Mucosa of descending colon (tissue), 3 donors: ENCODE measurements at regions not wholly inside any gene's neighbourhood (a gene's known extent, or its start where the extent isn't known, plus 50 kb on each side); places are given as distances from the start of the nearest gene placed in this dataset.

Experiments
- ATAC-seq: fragments of 200-7000 bp; cut with Tn5 transposase; one replicate; pipeline ENCODE4 v1.9.1; 2020; ENCODE audit warnings: mild to moderate bottlenecking, moderate library complexity
- DNase-seq, 3 donors: peaks; one replicate each; pipeline ENCODE4 v3.0.0-alpha.2; 2020
- H3K36me3 ChIP-seq: fragments of 200-600 bp; one replicate; pipeline ENCODE4 v1.8.0; 2021; ENCODE audit warnings: low read depth, mild to moderate bottlenecking
- H3K4me1 ChIP-seq: fragments of 200-600 bp; one replicate; pipeline ENCODE4 v1.8.0; 2021; ENCODE audit warnings: low read depth, mild to moderate bottlenecking
- H3K4me3 ChIP-seq: fragments of 200-600 bp; one replicate; pipeline ENCODE4 v1.8.0; 2021; ENCODE audit warnings: mild to moderate bottlenecking
- H3K9me3 ChIP-seq: fragments of 200-600 bp; one replicate; pipeline ENCODE4 v1.8.0; 2021; ENCODE audit warnings: mild to moderate bottlenecking
- CTCF ChIP-seq: fragments of 200-600 bp; IDR thresholded peaks from one replicate; pipeline ENCODE4 v1.8.0; 2022; ENCODE audit warnings: antibody characterized with exemption, mild to moderate bottlenecking
- intact Hi-C, 2 donors: fragments of 100-400 bp; cut with DNase I in 1 of 2; cut with micrococcal nuclease in 1 of 2; formaldehyde crosslinking; loops; one replicate each; pipeline versions ENCODE4 v1.11.0 to v1.11.1; 2022; cut with DNase I, micrococcal nuclease
- donor health status: DM: no; HTN: no; CAD: no; lungs with moderate emphysema.
- donor health status: DM: no; HTN: no; CAD: no.
- donor health status: DM: no; HTN: yes; CAD: no.

GRCh38 chr4:66300336-66300934 lies 630.1 kb upstream of the EPHA5 start:
- intact Hi-C loops: no loop called here
- DNase-seq: no peak
- Histone ChIP-seq H3K9me3 (peaks cover 4% of the 10 kb centered on the region), H3K36me3 (no peaks in the 10 kb centered on the region), H3K4me1 (no peaks in the 10 kb centered on the region), H3K4me3 (no peak overlapping the region)
- ATAC-seq: no peak
- TF ChIP-seq CTCF: no peak

- Histone ChIP-seq H3K9me3 (peaks cover 4% of the 10 kb centered on the region), H3K4me1 (no peaks in the 10 kb centered on the region), H3K36me3 (no peaks in the 10 kb centered on the region), H3K4me3 (no peak overlapping the region)
- no peak for DNase-seq
- ATAC-seq: no peak
- intact Hi-C loops: no loop called here
- TF ChIP-seq CTCF: no peak
Observed at GRCh38 chr4:66298569-66298968, 628.3 kb upstream of the EPHA5 start.

GRCh38 chr4:66297703-66298102 lies 627.4 kb upstream of the EPHA5 start:
- no peak overlapping the region for H3K4me3 ChIP-seq
- peaks cover 6% of the 10 kb centered on the region for H3K9me3 ChIP-seq
- no peak for TF ChIP-seq CTCF
- DNase-seq (no peak), ATAC-seq (no peak)
- intact Hi-C loops: no loop called here
- H3K4me1 ChIP-seq: no peaks in the 10 kb centered on the region
- no peaks in the 10 kb centered on the region for H3K36me3 ChIP-seq

GRCh38 chr4:66294638-66295037 lies 624.3 kb upstream of the EPHA5 start:
- no peak for TF ChIP-seq CTCF
- DNase-seq: no peak
- no peak overlapping the region for H3K4me3 ChIP-seq
- ATAC-seq: no peak
- H3K36me3 ChIP-seq: no peaks in the 10 kb centered on the region
- peaks cover 7% of the 10 kb centered on the region for H3K9me3 ChIP-seq
- H3K4me1 ChIP-seq: no peaks in the 10 kb centered on the region
- intact Hi-C loops: no loop called here

GRCh38 chr4:66284991-66285451 lies 614.7 kb upstream of the EPHA5 start:
- ATAC-seq: no peak
- no peak overlapping the region for H3K4me3 ChIP-seq
- intact Hi-C loops: no loop called here
- no peak for DNase-seq
- H3K4me1 ChIP-seq: no peaks in the 10 kb centered on the region
- no peak for TF ChIP-seq CTCF
- no peaks in the 10 kb centered on the region for H3K36me3 ChIP-seq
- peaks cover 11% of the 10 kb centered on the region for H3K9me3 ChIP-seq

GRCh38 chr4:66279084-66279483 lies 608.8 kb upstream of the EPHA5 start:
- Histone ChIP-seq H3K4me1 (no peaks in the 10 kb centered on the region), H3K9me3 (peaks cover 6% of the 10 kb centered on the region), H3K36me3 (no peaks in the 10 kb centered on the region), H3K4me3 (no peak overlapping the region)
- DNase-seq (no peak), ATAC-seq (no peak)
- intact Hi-C loops: no loop called here
- no peak for TF ChIP-seq CTCF
